NCI-H2107 treated with DMSO at 0.1 percent for 48 hours (cell line): ENCODE measurements at regions not wholly inside any gene's neighbourhood (a gene's known extent, or its start where the extent isn't known, plus 50 kb on each side); places are given as distances from the start of the nearest gene placed in this dataset.
"Not testable (repeated sequence)": the region's sequence is repeated elsewhere in the genome, so short reads cannot be mapped to it uniquely, and the experiment has no call there.

ENCODE experiments used
- DNase-seq: peaks from one replicate; lab custom pipeline; 2025; ENCODE audit not compliant: unreplicated experiment; lab: John Stamatoyannopoulos, UW

DNA sequence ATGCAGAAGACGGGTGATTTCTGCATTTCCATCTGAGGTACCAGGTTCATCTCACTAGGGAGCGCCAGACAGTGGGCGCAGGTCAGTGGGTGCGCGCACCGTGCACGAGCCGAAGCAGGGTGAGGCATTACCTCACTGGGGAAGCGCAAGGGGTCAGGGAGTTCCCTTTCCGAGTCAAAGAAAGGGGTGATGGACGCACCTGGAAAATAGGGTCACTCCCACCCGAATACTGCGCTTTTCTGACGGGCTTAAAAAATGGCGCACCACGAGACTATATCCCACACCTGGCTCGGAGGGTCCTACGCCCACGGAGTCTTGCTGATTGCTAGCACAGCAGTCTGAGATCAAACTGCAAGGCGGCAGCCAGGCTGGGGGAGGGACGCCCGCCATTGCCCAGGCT is 1246.0 kb upstream of the PABPC4L start:
- not testable (repeated sequence) for DNase-seq

DNA sequence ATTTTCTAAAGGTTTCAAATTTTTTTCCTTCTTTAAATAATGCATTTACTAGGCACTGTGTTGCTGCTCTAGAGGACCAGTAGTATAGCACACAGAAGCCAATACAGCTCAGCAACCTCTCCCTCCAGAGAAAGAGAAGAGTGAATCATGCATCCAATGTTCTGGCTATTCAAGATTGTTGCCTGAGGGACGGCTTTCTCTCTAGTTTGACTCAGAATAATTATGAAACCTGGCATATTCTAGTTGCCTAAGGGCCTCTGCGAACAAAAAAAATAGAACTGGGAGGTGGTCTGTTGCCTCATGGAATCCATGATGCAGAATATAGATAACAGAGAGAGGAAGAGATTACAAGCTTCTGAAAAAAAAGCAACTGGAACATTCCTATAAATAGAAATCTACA is 1233.3 kb upstream of the PABPC4L start:
- no peak for DNase-seq

DNA sequence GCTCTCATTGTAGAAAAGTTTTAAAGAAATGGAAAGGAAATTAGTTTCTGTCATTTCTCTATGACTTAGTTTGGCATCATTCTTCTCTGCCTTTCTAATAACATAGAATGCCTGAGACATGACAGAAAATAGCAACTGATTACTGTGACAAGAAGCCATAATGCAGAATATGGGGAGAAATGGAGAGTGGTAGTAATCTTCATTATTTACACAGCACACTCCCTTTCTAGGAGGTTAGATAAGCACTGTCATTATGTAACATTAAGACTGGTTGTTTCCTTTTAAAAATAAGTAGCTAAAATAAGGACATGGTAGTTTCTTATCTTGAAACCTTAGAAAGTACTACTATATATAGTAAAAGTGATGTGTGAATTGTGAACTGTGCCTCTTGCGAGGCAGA is 1227.9 kb upstream of the PABPC4L start:
- no peak for DNase-seq

DNA sequence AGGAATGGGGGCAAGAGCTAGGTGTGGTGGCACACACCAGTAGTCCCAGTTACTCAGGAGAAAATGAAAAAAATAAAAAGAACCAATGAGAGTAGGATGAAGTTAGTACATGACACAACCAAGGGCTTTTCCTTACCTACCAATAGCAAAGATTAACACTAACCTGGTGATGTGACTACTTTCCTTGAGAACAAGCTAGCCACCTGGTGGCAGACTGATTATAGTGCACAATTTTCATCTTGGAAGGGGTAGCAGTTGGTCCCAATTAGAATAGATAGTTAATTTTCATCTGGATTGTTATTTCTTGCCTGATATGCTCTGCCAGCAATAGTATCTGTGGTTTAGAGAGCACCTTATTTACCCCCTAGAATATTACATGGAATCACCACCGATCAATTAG is 1216.8 kb upstream of the PABPC4L start:
- DNase-seq = no peak

DNA sequence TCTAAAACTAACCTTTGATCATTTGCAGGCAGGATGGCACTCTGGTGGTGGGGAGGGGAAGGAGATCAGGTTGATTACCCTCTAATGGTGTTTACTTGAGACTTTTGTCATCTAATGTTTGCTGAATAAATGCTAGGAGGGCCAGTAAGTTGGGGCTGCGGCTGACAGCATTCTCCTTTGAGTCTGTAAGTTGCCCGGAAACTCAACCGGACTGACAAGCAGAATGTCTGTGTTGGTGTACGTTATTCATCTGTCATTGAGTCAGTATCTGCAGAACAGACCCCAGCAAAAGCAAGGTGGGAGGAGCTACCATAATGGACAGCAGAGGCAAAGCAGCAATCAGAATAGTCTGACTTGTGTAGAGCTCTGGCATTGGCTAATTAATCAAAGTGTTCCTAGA is 1210.6 kb upstream of the PABPC4L start:
- no peak for DNase-seq

GRCh38 chr4:135411251-135411650 is 1209.7 kb upstream of the PABPC4L start:
- no peak for DNase-seq

DNA sequence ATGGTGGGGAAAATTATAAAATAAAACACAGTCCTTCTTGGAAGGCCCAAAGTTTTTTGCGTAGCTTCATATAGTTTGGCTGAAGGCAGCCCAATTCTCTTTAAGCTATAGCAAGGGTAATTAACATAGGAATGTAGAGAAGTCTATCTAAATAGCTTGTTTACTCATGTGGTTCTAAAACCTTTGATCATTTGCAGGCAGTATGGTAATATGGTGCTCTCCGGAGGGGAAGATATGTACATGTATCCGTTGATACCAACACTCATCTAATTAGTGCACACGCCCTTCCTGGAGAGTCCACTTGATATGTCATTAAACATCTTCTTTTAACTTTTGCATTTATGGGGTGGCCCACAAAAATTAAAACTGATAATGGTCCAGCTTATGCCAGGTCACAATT is 1207.7 kb upstream of the PABPC4L start:
- DNase-seq = not testable (repeated sequence)

GRCh38 chr4:135408109-135408508 is 1206.5 kb upstream of the PABPC4L start:
- DNase-seq = no peak

GRCh38 chr4:135406597-135406996 is 1205.0 kb upstream of the PABPC4L start:
- not testable (repeated sequence) for DNase-seq

- DNase-seq = no peak
These were observed 1184.4 kb upstream of the PABPC4L start for GRCh38 chr4:135385830-135386581.

DNA sequence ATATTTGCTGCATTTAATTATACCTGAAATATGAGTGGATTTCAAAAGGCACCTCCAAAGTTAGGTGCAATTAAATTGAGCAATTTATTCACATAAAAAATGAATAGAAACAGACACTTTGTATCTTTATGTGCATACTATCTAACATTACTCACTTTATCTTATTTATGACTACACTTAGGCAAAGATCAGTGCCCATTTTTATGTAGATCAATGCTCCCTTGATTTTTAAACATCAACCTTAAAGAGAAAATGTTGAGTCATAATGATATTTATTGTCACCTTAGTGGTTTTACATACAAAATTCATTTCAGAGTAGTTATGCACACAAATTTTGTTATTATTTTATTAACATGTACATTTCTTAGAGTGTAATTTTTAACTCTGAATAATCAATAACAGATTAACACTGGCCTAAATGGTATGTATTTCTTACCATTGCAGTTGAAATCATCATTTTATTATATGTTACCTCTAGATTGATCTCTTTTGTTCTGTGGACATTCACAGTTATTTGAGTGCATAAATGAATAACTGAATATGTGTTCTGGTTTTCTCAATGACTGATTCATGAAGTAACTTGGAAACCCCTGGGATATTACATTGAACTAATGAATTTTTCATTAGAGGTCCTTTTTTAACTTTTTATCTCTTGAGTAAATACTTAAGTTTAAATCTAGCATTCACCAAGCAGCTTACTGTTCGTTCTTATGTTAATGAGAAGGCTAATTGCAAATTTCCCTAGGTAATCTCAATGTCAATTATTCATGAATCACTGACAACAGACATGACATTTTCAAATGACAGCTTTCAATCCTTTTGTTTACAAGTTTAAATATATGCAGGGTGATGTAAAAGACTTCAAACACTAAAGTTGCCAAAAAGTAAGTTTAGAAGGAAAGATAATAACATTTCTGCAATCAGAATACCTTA is 1182.0 kb upstream of the PABPC4L start:
- DNase-seq = no peak

DNA sequence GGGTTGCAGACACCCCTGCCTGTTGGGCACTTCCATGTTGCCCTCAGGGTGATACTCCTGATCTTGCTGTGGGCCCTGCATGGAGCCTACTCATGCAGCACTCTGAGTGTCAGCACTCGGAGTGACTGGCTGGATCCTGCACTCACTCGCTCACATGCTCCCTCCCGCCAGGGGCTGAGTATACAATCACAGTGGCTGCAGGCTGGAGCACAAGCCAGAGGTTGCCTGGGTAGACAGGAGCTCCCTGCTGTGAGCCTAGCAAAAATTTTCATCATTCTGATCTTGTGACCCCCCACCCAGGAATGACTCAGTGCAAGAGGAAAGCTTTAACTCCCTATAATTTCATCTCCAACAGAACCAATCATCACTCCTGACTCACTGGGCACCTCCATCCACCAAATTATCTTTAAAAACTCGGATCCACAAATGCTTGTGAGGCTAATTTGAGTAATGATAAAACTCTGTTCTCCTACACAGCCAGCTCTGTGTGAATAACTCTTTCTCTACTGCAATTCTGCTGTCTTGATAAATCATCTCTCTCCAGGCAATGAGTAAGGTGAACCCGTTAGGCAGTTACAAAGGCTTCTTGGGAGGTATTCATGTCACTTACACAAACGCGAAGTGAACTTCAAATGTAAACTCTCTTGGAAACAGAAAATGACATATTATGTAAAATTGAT is 1180.8 kb upstream of the PABPC4L start:
- DNase-seq = no peak

- DNase-seq = no peak
These were observed 1170.5 kb upstream of the PABPC4L start for GRCh38 chr4:135372131-135372530.

- DNase-seq = no peak
These were observed 1169.5 kb upstream of the PABPC4L start for GRCh38 chr4:135371137-135371536.

DNA sequence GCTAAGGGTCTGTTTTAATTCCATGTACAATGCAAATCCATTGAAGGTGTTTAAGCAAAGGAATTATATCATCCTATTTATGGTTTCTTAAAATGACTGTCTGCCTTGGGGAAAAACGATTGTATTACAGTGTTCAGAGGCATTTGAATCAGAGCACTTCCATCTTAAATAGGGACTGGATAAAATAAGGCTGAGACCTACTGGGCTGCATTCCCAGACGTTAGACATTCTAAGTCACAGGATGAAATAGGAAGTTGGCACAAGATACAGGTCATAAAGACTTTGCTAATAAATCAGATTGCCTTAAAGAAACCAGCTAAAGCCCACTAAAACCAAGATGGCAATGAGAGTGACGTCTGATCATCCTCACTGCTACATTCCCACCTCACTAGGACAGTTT is 1167.2 kb upstream of the PABPC4L start:
- DNase-seq = no peak

- no peak for DNase-seq
These were observed 1163.5 kb upstream of the PABPC4L start for GRCh38 chr4:135365065-135365464.

GRCh38 chr4:135359128-135359527 is 1157.5 kb upstream of the PABPC4L start:
- DNase-seq = no peak

GRCh38 chr4:135357091-135357490 is 1155.5 kb upstream of the PABPC4L start:
- DNase-seq = no peak

DNA sequence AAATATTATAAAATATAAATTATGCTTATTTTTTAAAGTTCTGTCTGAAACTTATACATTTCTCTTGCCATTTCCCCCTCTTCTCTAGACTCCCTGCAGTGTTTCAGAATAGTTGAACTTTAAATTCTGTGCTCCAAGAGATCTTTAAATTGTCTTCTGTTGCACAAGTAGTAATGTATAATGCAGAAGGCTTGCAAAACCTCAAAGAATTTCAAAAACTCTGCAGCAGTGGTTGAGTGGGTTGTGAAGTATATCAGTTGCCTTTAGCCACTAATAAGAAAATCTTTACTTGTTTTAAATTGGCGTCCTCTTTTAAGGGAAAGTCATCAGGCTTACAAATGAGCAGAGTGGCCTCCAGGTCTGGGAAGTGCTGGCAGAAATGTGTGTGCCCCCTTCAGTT is 1153.3 kb upstream of the PABPC4L start:
- DNase-seq = no peak

DNA sequence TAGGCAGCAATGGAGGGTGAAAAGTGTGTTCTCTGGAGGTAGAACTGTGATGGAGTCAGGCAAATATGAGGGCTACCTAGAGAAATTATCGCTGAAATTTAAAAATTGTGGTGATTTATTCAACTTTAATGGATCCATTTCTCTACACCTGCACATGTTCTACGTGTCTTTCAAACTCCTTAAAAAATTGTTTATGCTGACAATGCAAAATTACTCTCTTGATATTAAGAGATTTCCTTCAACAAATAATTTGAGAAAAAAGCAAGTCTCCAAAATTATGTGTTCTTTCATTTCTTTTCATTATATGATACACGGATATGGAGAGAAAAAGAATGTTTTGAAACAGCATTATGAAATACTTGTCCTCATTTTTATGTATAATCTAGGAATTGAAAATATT is 1151.4 kb upstream of the PABPC4L start:
- no peak for DNase-seq

- no peak for DNase-seq
These were observed 1142.9 kb upstream of the PABPC4L start for GRCh38 chr4:135344492-135344891.

GRCh38 chr4:135338181-135338580 is 1136.6 kb upstream of the PABPC4L start:
- DNase-seq = no peak
